Natural killer cell (primary cell): ENCODE measurements at regions not wholly inside any gene's neighbourhood (a gene's known extent, or its start where the extent isn't known, plus 50 kb on each side); places are given as distances from the start of the nearest gene placed in this dataset.

Experiments
- ATAC-seq, 3 donors: fragments of 150-1000 bp in 2 of 3; fragments of 200-7000 bp in 1 of 3; cut with Tn5 transposase; 1 replicate in 1 of 3; 2 replicates in 2 of 3; pipeline ENCODE4 v1.10.0; 2021; ENCODE audit warnings: mild to moderate bottlenecking in 2 of 3, moderate library complexity in 2 of 3
- DNase-seq, 2 donors: peaks; one replicate each; pipeline versions ENCODE4 v3.0.0 to v3.0.0-alpha.2; 2013 to 2021; ENCODE audit warnings: mixed read lengths in 1 of 2
- H3K27ac ChIP-seq: one replicate; pipeline ENCODE4 v1.5.1; 2013; ENCODE audit warnings: mild to moderate bottlenecking, low read length
- H3K27me3 ChIP-seq: one replicate; pipeline ENCODE4 v1.6.1; 2013; ENCODE audit warnings: low read length; ENCODE audit not compliant: control insufficient read depth, insufficient read depth
- H3K36me3 ChIP-seq: one replicate; pipeline ENCODE4 v1.6.1; 2013; ENCODE audit warnings: low read length; ENCODE audit not compliant: control insufficient read depth, insufficient read depth
- H3K4me1 ChIP-seq: one replicate; pipeline ENCODE4 v1.6.1; 2013; ENCODE audit warnings: low read length; ENCODE audit not compliant: control insufficient read depth, insufficient read depth
- H3K4me3 ChIP-seq: one replicate; pipeline ENCODE4 v1.5.1; 2013; ENCODE audit warnings: low read length
- H3K9me3 ChIP-seq: one replicate; pipeline ENCODE4 v1.6.1; 2013; ENCODE audit warnings: low read length; ENCODE audit not compliant: control insufficient read depth, insufficient read depth
- H3K27ac Mint-ChIP-seq, 2 donors: one replicate each; pipeline ENCODE4 v1.8.0; 2022; ENCODE audit warnings: mild to moderate bottlenecking in 2 of 2, mixed read lengths in 2 of 2, moderate library complexity in 1 of 2
- H3K27me3 Mint-ChIP-seq, 2 donors: one replicate each; pipeline ENCODE4 v1.8.0; 2022; ENCODE audit warnings: low read depth in 2 of 2, mixed read lengths in 2 of 2
- H3K36me3 Mint-ChIP-seq: one replicate; pipeline ENCODE4 v1.8.0; 2022; ENCODE audit warnings: mixed read lengths
- H3K4me1 Mint-ChIP-seq, 2 donors: one replicate each; pipeline ENCODE4 v1.8.0; 2022; ENCODE audit warnings: mixed read lengths in 2 of 2
- H3K4me3 Mint-ChIP-seq: one replicate; pipeline ENCODE4 v1.8.0; 2022; ENCODE audit warnings: mild to moderate bottlenecking, moderate library complexity, mixed read lengths
- H3K9me3 Mint-ChIP-seq, 2 donors: one replicate each; pipeline ENCODE4 v1.8.0; 2022; ENCODE audit warnings: mixed read lengths in 2 of 2
- CTCF ChIP-seq: fragments of 200-600 bp; IDR thresholded peaks from one replicate; pipeline ENCODE4 v1.8.0; 2022; ENCODE audit warnings: antibody characterized with exemption
- WGBS: methylation state at CpG from one replicate; pipeline ENCODE4 v1.1.7; 2013; ENCODE audit warnings: missing lambda C conversion rate; ENCODE audit not compliant: insufficient coverage; 5-methylcytosine and 5-hydroxymethylcytosine counted together
- intact Hi-C: fragments of 100-400 bp; cut with micrococcal nuclease; formaldehyde crosslinking; loops from one replicate; pipeline ENCODE4 v1.14.2; 2022

DNA sequence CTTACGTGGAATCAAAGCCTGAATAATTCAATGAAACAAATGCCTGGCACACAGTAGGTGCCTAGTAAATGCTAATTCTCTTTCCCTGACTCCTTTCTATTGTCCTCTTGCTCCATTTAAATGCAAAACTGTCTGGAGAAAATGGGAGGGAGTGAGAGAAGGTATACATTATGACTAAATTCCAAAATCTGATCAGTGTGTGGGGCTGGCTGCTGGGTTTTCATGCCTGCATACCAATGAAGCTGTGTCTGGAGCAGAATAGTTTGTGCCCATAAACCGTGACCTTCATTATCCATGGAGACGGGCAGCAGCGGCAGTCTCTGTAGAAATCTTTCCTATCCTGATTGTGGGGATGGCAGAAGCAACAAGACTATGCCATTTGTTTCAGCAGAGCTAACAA is 223.4 kb upstream of the ZBED5 start:
- Histone ChIP-seq H3K27ac (no peak overlapping the region), H3K36me3 (no peaks in the 10 kb centered on the region), H3K9me3 (no peaks in the 10 kb centered on the region), H3K4me3 (no peak overlapping the region), H3K27me3 (peaks cover 2% of the 10 kb centered on the region), H3K4me1 (no peaks in the 10 kb centered on the region)
- no peak for TF ChIP-seq CTCF
- no peak for ATAC-seq
- 88% methylated on average over 4 of the region's 4 CpGs for WGBS
- H3K27me3 Mint-ChIP-seq = peaks cover 25 to 40% of the 10 kb centered on the region in 2 donors
- no peak for DNase-seq
- H3K27ac Mint-ChIP-seq = no peak overlapping the region
- H3K4me1 Mint-ChIP-seq = no peaks in the 10 kb centered on the region
- no peaks in the 10 kb centered on the region for H3K9me3 Mint-ChIP-seq
- no peak overlapping the region for H3K4me3 Mint-ChIP-seq
- intact Hi-C loops = no loop called here
- no peaks in the 10 kb centered on the region for H3K36me3 Mint-ChIP-seq

DNA sequence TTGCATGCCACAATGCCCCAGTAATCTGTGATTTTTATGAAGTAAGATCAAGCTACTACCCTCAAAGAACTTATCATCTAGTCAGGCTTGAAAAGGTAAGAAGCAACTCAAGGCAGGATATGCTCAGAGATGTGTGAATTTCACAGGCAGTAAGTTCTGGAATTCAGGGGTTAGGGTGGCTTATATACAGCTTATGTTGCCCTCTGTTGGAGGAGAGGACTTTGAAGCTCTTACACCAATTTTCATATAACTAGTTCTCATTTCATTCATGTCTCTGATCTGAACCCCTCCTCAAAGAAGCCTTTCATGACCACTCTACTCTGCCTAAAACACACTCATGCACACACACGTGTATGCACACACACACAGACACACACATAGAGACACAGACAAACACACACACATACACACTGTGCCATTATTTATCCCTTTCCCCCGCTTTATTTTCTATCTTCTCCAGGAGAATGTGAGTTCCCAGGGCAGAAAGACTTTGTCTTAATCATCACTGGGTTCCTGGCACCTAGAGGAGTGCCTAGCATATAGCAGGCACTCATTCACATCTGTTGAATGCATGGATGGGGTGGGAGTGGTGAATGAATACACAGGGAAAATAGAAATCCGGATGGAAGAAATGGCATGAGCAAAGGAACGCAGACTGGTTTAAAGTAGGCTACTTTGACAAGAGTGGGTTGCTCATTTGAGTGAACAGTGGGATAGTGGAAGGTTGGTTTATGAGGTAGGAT is 220.7 kb upstream of the ZBED5 start:
- Histone ChIP-seq H3K4me1 (no peaks in the 10 kb centered on the region), H3K36me3 (no peaks in the 10 kb centered on the region), H3K9me3 (no peaks in the 10 kb centered on the region), H3K27me3 (peaks cover 2% of the 10 kb centered on the region), H3K27ac (no peak overlapping the region), H3K4me3 (no peak overlapping the region)
- DNase-seq (no peak), ATAC-seq (no peak)
- TF ChIP-seq CTCF = no peak
- Mint-ChIP-seq H3K4me1 (no peaks in the 10 kb centered on the region), H3K9me3 (no peaks in the 10 kb centered on the region), H3K4me3 (no peak overlapping the region), H3K27me3 (peaks cover 18 to 27% of the 10 kb centered on the region in 2 donors), H3K36me3 (no peaks in the 10 kb centered on the region), H3K27ac (no peak overlapping the region)
- WGBS = 79% methylated on average over 4 of the region's 4 CpGs
- intact Hi-C loops = no loop called here

GRCh38 chr11:11077898-11078297 is 220.0 kb upstream of the ZBED5 start:
- no peaks in the 10 kb centered on the region for H3K9me3 Mint-ChIP-seq
- H3K36me3 Mint-ChIP-seq = no peaks in the 10 kb centered on the region
- no peaks in the 10 kb centered on the region for H3K4me1 Mint-ChIP-seq
- no peak overlapping the region for H3K4me3 Mint-ChIP-seq
- DNase-seq (no peak), ATAC-seq (no peak)
- 94% methylated on average over 4 of the region's 4 CpGs for WGBS
- H3K27me3 Mint-ChIP-seq = peaks cover 15 to 21% of the 10 kb centered on the region in 2 donors
- Histone ChIP-seq H3K4me1 (no peaks in the 10 kb centered on the region), H3K27me3 (no peaks in the 10 kb centered on the region), H3K4me3 (no peak overlapping the region), H3K27ac (no peak overlapping the region), H3K9me3 (no peaks in the 10 kb centered on the region), H3K36me3 (no peaks in the 10 kb centered on the region)
- H3K27ac Mint-ChIP-seq = no peak overlapping the region
- intact Hi-C loops = no loop called here
- no peak for TF ChIP-seq CTCF

DNA sequence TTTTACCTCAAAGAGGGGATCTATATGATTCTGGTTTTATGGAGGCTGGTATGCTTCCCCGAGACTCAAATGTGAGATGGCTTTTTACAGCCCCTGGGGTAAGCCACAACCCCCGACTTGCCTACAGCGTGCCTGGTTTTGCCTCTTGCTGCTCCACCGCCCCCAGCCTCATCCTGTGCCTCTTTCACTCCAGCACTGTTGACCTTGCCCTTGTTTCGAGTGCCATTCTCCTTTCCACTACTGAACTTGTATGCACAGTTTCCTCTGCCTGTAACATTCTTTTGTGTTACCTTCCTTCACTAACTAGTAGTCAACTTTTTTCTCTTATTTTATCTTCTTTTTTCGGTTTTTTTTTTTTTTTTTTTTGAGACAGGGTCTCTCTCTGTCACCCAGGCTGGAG is 219.0 kb upstream of the ZBED5 start:
- no peak overlapping the region for H3K27ac Mint-ChIP-seq
- peaks cover 12 to 13% of the 10 kb centered on the region in 2 donors for H3K27me3 Mint-ChIP-seq
- no peak overlapping the region for H3K27ac ChIP-seq
- no peaks in the 10 kb centered on the region for H3K4me1 Mint-ChIP-seq
- ATAC-seq = no peak
- no peaks in the 10 kb centered on the region for H3K36me3 Mint-ChIP-seq
- no peak for DNase-seq
- H3K9me3 Mint-ChIP-seq = no peaks in the 10 kb centered on the region
- H3K27me3 ChIP-seq = no peaks in the 10 kb centered on the region
- TF ChIP-seq CTCF = no peak
- H3K4me1 ChIP-seq = no peaks in the 10 kb centered on the region
- no peak overlapping the region for H3K4me3 ChIP-seq
- no peak overlapping the region for H3K4me3 Mint-ChIP-seq
- H3K36me3 ChIP-seq = no peaks in the 10 kb centered on the region
- intact Hi-C loops = no loop called here
- WGBS = 70% methylated on average over 6 of the region's 6 CpGs
- H3K9me3 ChIP-seq = no peaks in the 10 kb centered on the region
